ENCODE measurements at regions not wholly inside any gene's neighbourhood (a gene's known extent, or its start where the extent isn't known, plus 50 kb on each side); places are given as distances from the start of the nearest gene placed in this dataset.

DNA sequence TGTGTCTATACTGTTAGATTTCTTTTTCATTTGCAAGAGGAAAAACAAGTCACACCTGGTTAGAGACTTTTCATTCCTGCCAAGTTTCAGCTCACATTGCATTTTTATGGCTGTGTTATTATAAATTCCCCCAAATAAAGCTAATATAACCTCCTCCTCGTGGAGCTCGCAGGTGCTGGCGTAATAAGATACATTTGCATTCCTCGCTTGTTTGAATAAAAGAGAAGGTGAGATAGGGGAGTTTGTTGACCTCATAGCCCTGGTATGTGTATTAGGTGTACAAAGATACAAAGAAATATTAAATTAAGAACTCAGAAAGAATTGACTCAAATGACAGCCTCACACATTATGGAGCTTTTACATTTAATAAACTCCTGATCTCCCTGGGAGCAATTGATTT is 257.7 kb upstream of the SP8 start:
- no peak overlapping the region for H3K4me3 ChIP-seq
- TF ChIP-seq EZH2phosphoT487 (IDR thresholded peaks at IDR 0.05; ENCODE audit: low read depth, severe bottlenecking, unreplicated experiment) (no peak), EZH2 (IDR thresholded peaks at IDR 0.05; ENCODE audit: borderline replicate concordance) (no peak)
- TF ChIP-seq, protein P1, sequence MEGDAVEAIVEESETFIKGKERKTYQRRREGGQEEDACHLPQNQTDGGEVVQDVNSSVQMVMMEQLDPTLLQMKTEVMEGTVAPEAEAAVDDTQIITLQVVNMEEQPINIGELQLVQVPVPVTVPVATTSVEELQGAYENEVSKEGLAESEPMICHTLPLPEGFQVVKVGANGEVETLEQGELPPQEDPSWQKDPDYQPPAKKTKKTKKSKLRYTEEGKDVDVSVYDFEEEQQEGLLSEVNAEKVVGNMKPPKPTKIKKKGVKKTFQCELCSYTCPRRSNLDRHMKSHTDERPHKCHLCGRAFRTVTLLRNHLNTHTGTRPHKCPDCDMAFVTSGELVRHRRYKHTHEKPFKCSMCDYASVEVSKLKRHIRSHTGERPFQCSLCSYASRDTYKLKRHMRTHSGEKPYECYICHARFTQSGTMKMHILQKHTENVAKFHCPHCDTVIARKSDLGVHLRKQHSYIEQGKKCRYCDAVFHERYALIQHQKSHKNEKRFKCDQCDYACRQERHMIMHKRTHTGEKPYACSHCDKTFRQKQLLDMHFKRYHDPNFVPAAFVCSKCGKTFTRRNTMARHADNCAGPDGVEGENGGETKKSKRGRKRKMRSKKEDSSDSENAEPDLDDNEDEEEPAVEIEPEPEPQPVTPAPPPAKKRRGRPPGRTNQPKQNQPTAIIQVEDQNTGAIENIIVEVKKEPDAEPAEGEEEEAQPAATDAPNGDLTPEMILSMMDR (IDR thresholded peaks at IDR 0.05; ENCODE audit: poor library complexity) = no peak
- no peaks in the 10 kb centered on the region for H3K36me3 ChIP-seq (replicated peaks; ENCODE audit: insufficient read depth, low read depth)
- H3K9me3 ChIP-seq (ENCODE audit: low read depth) = no peaks in the 10 kb centered on the region
- no peaks in the 10 kb centered on the region for H3K9me2 ChIP-seq (replicated peaks; ENCODE audit: insufficient read depth)
- DNase-seq (ENCODE audit: low spot score) = no peak
- no peaks in the 10 kb centered on the region for H3K4me1 ChIP-seq (ENCODE audit: insufficient read depth)
- H3K4me2 ChIP-seq = no peak overlapping the region
- no peaks in the 10 kb centered on the region for H3K79me2 ChIP-seq
- H3K27me3 ChIP-seq = no peaks in the 10 kb centered on the region
- WGBS (ENCODE audit: low lambda C conversion rate, missing lambda C conversion rate) = 42% methylated on average over 4 of the region's 4 CpGs
- H2AFZ ChIP-seq = no peak overlapping the region
- no peaks in the 10 kb centered on the region for H4K20me1 ChIP-seq (ENCODE audit: insufficient read depth, poor library complexity, severe bottlenecking)
- no peak overlapping the region for H3K27ac ChIP-seq

DNA sequence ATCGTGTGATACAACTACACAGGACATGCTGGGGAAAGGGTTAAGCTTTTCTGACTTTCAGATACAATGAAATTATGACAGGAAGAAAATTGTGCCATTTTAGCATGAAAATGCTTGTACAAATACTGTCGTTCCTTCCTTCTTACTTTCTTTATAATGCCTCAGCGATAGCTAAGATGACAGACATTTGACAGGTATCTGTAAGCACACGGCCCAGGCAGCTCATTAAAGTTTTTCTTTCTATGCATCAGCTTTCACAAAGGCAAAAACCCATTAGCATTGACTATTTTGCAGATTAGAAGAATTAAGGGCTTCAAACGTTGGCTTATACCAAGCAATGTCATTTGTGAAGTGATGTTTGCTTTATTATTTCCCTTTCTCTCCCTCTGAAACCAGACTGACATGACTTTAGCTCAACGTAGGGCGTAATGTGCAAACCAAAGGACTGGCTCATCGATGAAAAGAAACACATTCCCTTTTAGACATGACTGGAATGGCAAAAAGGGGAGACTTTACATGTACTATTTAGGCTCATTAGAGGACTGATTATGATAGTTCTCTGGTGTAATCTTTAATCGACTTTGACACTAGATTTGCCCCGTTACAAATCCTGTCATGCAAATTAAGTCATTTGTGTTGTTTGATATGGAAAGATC is 258.4 kb upstream of the SP8 start:
- Histone ChIP-seq H3K27ac (no peak overlapping the region), H2AFZ (no peak overlapping the region), H3K79me2 (no peaks in the 10 kb centered on the region), H3K9me2 (replicated peaks; ENCODE audit: insufficient read depth) (no peaks in the 10 kb centered on the region), H3K4me1 (ENCODE audit: insufficient read depth) (no peaks in the 10 kb centered on the region), H3K4me3 (no peak overlapping the region), H3K4me2 (no peak overlapping the region), H3K9me3 (ENCODE audit: low read depth) (no peaks in the 10 kb centered on the region), H4K20me1 (ENCODE audit: insufficient read depth, poor library complexity, severe bottlenecking) (no peaks in the 10 kb centered on the region), H3K27me3 (no peaks in the 10 kb centered on the region), H3K36me3 (replicated peaks; ENCODE audit: insufficient read depth, low read depth) (no peaks in the 10 kb centered on the region)
- WGBS (ENCODE audit: low lambda C conversion rate, missing lambda C conversion rate) = 61% methylated on average over 10 of the region's 10 CpGs
- DNase-seq (ENCODE audit: low spot score) = no peak
- TF ChIP-seq EZH2phosphoT487 (IDR thresholded peaks at IDR 0.05; ENCODE audit: low read depth, severe bottlenecking, unreplicated experiment) (no peak), EZH2 (IDR thresholded peaks at IDR 0.05; ENCODE audit: borderline replicate concordance) (no peak)
- TF ChIP-seq, protein P1 (IDR thresholded peaks at IDR 0.05; ENCODE audit: poor library complexity) = no peak

DNA sequence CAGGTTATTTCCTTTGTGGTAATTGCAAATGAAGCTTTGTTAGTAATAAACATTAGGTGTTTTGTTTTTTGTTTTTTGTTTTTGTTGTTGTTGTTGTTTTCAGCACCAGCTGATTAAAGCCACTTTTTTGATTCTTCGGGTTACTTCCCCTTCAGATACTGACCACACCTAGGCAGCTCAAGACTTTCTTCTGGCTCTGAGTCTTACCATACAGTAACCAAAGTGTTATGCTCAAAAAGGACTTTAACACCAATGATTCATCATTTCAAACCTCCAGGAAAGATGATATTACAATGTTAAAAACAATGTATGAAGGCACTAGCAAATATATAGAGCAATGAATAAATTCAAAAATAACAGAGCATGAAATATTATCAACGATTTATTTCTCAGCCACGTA is 265.2 kb upstream of the SP8 start:
- Histone ChIP-seq H4K20me1 (ENCODE audit: insufficient read depth, poor library complexity, severe bottlenecking) (no peaks in the 10 kb centered on the region), H3K27ac (no peak overlapping the region), H3K4me3 (no peak overlapping the region), H3K79me2 (no peaks in the 10 kb centered on the region), H3K36me3 (replicated peaks; ENCODE audit: insufficient read depth, low read depth) (no peaks in the 10 kb centered on the region), H3K4me2 (no peak overlapping the region), H3K27me3 (no peaks in the 10 kb centered on the region), H3K9me2 (replicated peaks; ENCODE audit: insufficient read depth) (no peaks in the 10 kb centered on the region), H3K4me1 (ENCODE audit: insufficient read depth) (no peaks in the 10 kb centered on the region), H3K9me3 (ENCODE audit: low read depth) (no peaks in the 10 kb centered on the region), H2AFZ (no peak overlapping the region)
- DNase-seq (ENCODE audit: low spot score) = no peak
- WGBS (ENCODE audit: low lambda C conversion rate, missing lambda C conversion rate) = 92% methylated on average over 3 of the region's 3 CpGs
- TF ChIP-seq, protein P1 (IDR thresholded peaks at IDR 0.05; ENCODE audit: poor library complexity) = no peak
- no peak for TF ChIP-seq EZH2 (IDR thresholded peaks at IDR 0.05; ENCODE audit: borderline replicate concordance)
- TF ChIP-seq EZH2phosphoT487 (IDR thresholded peaks at IDR 0.05; ENCODE audit: low read depth, severe bottlenecking, unreplicated experiment) = no peak
